ENCODE measurements at regions not wholly inside any gene's neighbourhood (a gene's known extent, or its start where the extent isn't known, plus 50 kb on each side); places are given as distances from the start of the nearest gene placed in this dataset.

DNA sequence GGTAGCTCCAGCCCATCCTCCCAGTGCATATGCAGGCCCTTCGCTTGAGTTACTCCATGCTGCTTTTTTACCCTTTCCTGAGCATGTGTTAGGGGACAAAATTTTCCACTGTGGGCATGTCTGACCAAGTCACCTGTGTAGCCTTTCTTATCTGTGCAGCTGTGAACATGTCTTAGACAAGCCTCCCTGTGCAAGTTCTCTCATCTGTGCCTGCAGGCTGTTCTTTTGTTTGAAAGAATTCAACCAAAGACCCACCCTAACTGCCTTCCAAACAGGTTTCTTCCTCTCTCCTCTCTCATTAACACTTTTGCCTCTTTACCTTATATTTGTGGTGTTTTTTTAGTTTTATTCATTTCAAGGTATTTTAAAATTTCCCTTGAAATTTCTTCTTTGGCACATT is 53.2 kb upstream of the SPIN4 start:
- no peak for TF ChIP-seq POLR2A (IDR thresholded peaks at IDR 0.05; ENCODE audit: low read depth, low read length)
- TF ChIP-seq TAF1 (IDR thresholded peaks at IDR 0.05; ENCODE audit: borderline replicate concordance, low read depth, low read length) = no peak

All from GM12892 (cell line).